GM10248 (cell line): ENCODE measurements at regions not wholly inside any gene's neighbourhood (a gene's known extent, or its start where the extent isn't known, plus 50 kb on each side); places are given as distances from the start of the nearest gene placed in this dataset.

ENCODE experiments used
- CTCF ChIA-PET: fragments of 300-600 bp; sonication (Branson Sonifier 250); formaldehyde crosslinking; extraction: SDS; loops from one replicate; lab custom pipeline; 2021; ENCODE audit warnings: antibody characterized with exemption; lab: Yijun Ruan, JAX
- POLR2A ChIA-PET: fragments of 350-650 bp; sonication (Branson Sonifier 250); formaldehyde crosslinking; extraction: SDS; loops from one replicate; lab custom pipeline; 2020; ENCODE audit warnings: antibody characterized with exemption; lab: Yijun Ruan, JAX
- DNase-seq: peaks from one replicate; pipeline ENCODE4 v3.0.0; 2012; ENCODE audit errors: extremely low spot score
- CTCF ChIP-seq: IDR thresholded peaks from 2 replicates; pipeline ENCODE4 v1.5.1; 2012; ENCODE audit warnings: mild to moderate bottlenecking, low read depth; ENCODE audit errors: extremely low read depth, missing control alignments, control extremely low read depth

- POLR2A ChIA-PET = no interaction called here
- no peak for DNase-seq
- no peak for TF ChIP-seq CTCF
- CTCF ChIA-PET = no interaction called here
Observed at GRCh38 chrX:129145385-129145784, 377.9 kb downstream of the SMARCA1 start.

- ChIA-PET CTCF (no interaction called here), POLR2A (no interaction called here)
- TF ChIP-seq CTCF = no peak
- DNase-seq = no peak
Observed at GRCh38 chrX:129144172-129145038, 378.9 kb downstream of the SMARCA1 start.

GRCh38 chrX:129139837-129140598 lies 383.3 kb downstream of the SMARCA1 start:
- POLR2A ChIA-PET = no interaction called here
- DNase-seq = no peak
- CTCF ChIA-PET = no interaction called here
- no peak for TF ChIP-seq CTCF

- POLR2A ChIA-PET = no interaction called here
- no peak for DNase-seq
- TF ChIP-seq CTCF = no peak
- CTCF ChIA-PET = interaction anchor here (1.4 kb wide), 1 partner anchor 10 kb away, joined by 3 read pairs; no protein-coding TSS in a partner anchor
Observed at GRCh38 chrX:129125122-129125914, 398.0 kb downstream of the SMARCA1 start.

GRCh38 chrX:129123795-129124194 lies 399.5 kb downstream of the SMARCA1 start:
- ChIA-PET POLR2A (no interaction called here), CTCF (no interaction called here)
- DNase-seq = no peak
- no peak for TF ChIP-seq CTCF
